OCI-LY1 (cell line): ENCODE measurements at regions not wholly inside any gene's neighbourhood (a gene's known extent, or its start where the extent isn't known, plus 50 kb on each side); places are given as distances from the start of the nearest gene placed in this dataset.

Experiments used
- H2AFZ ChIP-seq: fragments of 200-600 bp; sonication (generic), shearing (Covaris generic); 2 replicates; pipeline ENCODE4 v1.6.0; 2014; ENCODE audit warnings: antibody characterized with exemption, mild to moderate bottlenecking, low read length
- H3F3A ChIP-seq: fragments of 200-600 bp; sonication (generic), shearing (Covaris generic); 2 replicates; pipeline ENCODE4 v1.6.0; 2014; ENCODE audit warnings: mild to moderate bottlenecking, antibody characterized with exemption, low read length, moderate library complexity; ENCODE audit not compliant: insufficient read depth
- H3K27ac ChIP-seq: fragments of 200-600 bp; sonication (generic); 2 replicates; pipeline ENCODE4 v1.5.1; 2014; ENCODE audit warnings: low read length, mixed run types, mild to moderate bottlenecking, low read depth; ENCODE audit not compliant: poor library complexity, severe bottlenecking
- H3K27me3 ChIP-seq: fragments of 200-600 bp; sonication (generic); 2 replicates; pipeline ENCODE4 v1.6.0; 2014; ENCODE audit warnings: antibody characterized with exemption, mild to moderate bottlenecking, low read length, moderate library complexity; ENCODE audit not compliant: insufficient read depth
- H3K36me3 ChIP-seq: fragments of 200-600 bp; sonication (generic); 2 replicates; pipeline ENCODE4 v1.6.1; 2014; ENCODE audit warnings: mild to moderate bottlenecking, antibody characterized with exemption, low read length, moderate library complexity, mixed read lengths; ENCODE audit not compliant: insufficient read depth
- H3K4me1 ChIP-seq: fragments of 200-600 bp; sonication (generic); 2 replicates; pipeline ENCODE4 v1.5.1; 2014; ENCODE audit warnings: mild to moderate bottlenecking, low read length, moderate library complexity; ENCODE audit not compliant: insufficient read depth, severe bottlenecking
- H3K4me2 ChIP-seq: fragments of 200-600 bp; sonication (generic), shearing (Covaris generic); 2 replicates; pipeline ENCODE4 v1.6.1; 2014; ENCODE audit warnings: low read length
- H3K4me3 ChIP-seq: fragments of 200-600 bp; sonication (generic); 2 replicates; pipeline ENCODE4 v1.5.1; 2014; ENCODE audit warnings: low read length, low read depth, mild to moderate bottlenecking, mixed read lengths; ENCODE audit not compliant: poor library complexity, severe bottlenecking
- H3K79me2 ChIP-seq: fragments of 200-600 bp; shearing (Covaris generic); 2 replicates; pipeline ENCODE4 v1.6.1; 2016; ENCODE audit warnings: mixed run types, low read length, mixed read lengths; ENCODE audit not compliant: insufficient read depth
- H3K9ac ChIP-seq: fragments of 200-600 bp; sonication (generic), shearing (Covaris generic); 2 replicates; pipeline ENCODE4 v1.6.1; 2014; ENCODE audit warnings: mild to moderate bottlenecking, low read length, mixed read lengths
- H3K9me2 ChIP-seq: fragments of 200-600 bp; sonication (generic), shearing (Covaris generic); 2 replicates; pipeline ENCODE4 v1.6.1; 2014; ENCODE audit warnings: low read depth, mild to moderate bottlenecking, low read length, mixed read lengths
- H3K9me3 ChIP-seq: fragments of 200-600 bp; shearing (Covaris generic); 2 replicates; pipeline ENCODE4 v1.6.1; 2014; ENCODE audit warnings: low read length, mixed read lengths
- H4K20me1 ChIP-seq: fragments of 200-600 bp; sonication (generic), shearing (Covaris generic); 2 replicates; pipeline ENCODE4 v1.6.0; 2016; ENCODE audit warnings: mild to moderate bottlenecking, low read length; ENCODE audit not compliant: insufficient read depth
- EZH2 ChIP-seq: fragments of 200-600 bp; sonication (generic), shearing (Covaris generic); IDR thresholded peaks from 2 replicates; pipeline ENCODE4 v1.8.0; 2017; ENCODE audit warnings: borderline replicate concordance, mixed run types, mild to moderate bottlenecking, antibody characterized with exemption, low read length, moderate library complexity, mixed read lengths
- TF ChIP-seq, protein P1 (sequence below): fragments of 200-600 bp; sonication (generic), shearing (Covaris generic); IDR thresholded peaks from 2 replicates; pipeline ENCODE4 v1.5.1; 2017; ENCODE audit warnings: mild to moderate bottlenecking, antibody characterized with exemption, low read length, moderate library complexity, mixed read lengths

DNA sequence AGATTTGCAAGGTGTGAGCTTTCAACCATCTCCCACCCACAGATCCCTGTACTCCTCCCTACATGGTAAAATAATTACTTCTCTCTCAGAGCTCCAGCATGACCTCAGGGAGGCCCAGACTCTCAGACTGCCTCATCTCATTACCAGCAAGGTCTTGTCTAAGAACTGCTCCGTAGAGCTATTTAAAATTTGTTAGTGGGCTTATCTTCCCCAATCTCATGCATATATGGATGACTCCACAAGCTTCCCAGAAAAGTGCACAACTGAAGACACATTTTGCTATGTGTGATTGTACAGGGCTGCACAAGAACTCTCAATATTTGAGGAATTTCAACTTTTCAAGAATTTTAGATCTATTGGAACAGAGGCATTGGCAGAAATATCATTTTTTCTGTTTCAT lies 230.3 kb downstream of the CSNK2A3 start:
- H3K79me2 ChIP-seq = no peaks in the 10 kb centered on the region
- no peak overlapping the region for H3K4me2 ChIP-seq
- H3K9me2 ChIP-seq = no peaks in the 10 kb centered on the region
- no peaks in the 10 kb centered on the region for H3K4me1 ChIP-seq
- H3K9ac ChIP-seq = no peak overlapping the region
- no peaks in the 10 kb centered on the region for H3K27me3 ChIP-seq
- H2AFZ ChIP-seq = no peak overlapping the region
- no peak overlapping the region for H3K4me3 ChIP-seq
- H3F3A ChIP-seq = no peaks in the 10 kb centered on the region
- no peaks in the 10 kb centered on the region for H4K20me1 ChIP-seq
- H3K27ac ChIP-seq = no peak overlapping the region
- TF ChIP-seq, protein P1, sequence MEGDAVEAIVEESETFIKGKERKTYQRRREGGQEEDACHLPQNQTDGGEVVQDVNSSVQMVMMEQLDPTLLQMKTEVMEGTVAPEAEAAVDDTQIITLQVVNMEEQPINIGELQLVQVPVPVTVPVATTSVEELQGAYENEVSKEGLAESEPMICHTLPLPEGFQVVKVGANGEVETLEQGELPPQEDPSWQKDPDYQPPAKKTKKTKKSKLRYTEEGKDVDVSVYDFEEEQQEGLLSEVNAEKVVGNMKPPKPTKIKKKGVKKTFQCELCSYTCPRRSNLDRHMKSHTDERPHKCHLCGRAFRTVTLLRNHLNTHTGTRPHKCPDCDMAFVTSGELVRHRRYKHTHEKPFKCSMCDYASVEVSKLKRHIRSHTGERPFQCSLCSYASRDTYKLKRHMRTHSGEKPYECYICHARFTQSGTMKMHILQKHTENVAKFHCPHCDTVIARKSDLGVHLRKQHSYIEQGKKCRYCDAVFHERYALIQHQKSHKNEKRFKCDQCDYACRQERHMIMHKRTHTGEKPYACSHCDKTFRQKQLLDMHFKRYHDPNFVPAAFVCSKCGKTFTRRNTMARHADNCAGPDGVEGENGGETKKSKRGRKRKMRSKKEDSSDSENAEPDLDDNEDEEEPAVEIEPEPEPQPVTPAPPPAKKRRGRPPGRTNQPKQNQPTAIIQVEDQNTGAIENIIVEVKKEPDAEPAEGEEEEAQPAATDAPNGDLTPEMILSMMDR = no peak
- TF ChIP-seq EZH2 = no peak
- H3K36me3 ChIP-seq = no peaks in the 10 kb centered on the region
- no peaks in the 10 kb centered on the region for H3K9me3 ChIP-seq

GRCh38 chr11:11119917-11120316 lies 233.1 kb downstream of the CSNK2A3 start:
- no peak overlapping the region for H3K9ac ChIP-seq
- H4K20me1 ChIP-seq = no peaks in the 10 kb centered on the region
- H3K4me2 ChIP-seq = no peak overlapping the region
- H3K9me2 ChIP-seq = no peaks in the 10 kb centered on the region
- H3K4me1 ChIP-seq = no peaks in the 10 kb centered on the region
- no peak for TF ChIP-seq EZH2
- TF ChIP-seq, protein P1 = no peak
- no peak overlapping the region for H3K4me3 ChIP-seq
- H3K27me3 ChIP-seq = no peaks in the 10 kb centered on the region
- no peaks in the 10 kb centered on the region for H3K36me3 ChIP-seq
- H2AFZ ChIP-seq = no peak overlapping the region
- H3K9me3 ChIP-seq = no peaks in the 10 kb centered on the region
- H3K27ac ChIP-seq = no peak overlapping the region
- no peaks in the 10 kb centered on the region for H3K79me2 ChIP-seq
- no peaks in the 10 kb centered on the region for H3F3A ChIP-seq

DNA sequence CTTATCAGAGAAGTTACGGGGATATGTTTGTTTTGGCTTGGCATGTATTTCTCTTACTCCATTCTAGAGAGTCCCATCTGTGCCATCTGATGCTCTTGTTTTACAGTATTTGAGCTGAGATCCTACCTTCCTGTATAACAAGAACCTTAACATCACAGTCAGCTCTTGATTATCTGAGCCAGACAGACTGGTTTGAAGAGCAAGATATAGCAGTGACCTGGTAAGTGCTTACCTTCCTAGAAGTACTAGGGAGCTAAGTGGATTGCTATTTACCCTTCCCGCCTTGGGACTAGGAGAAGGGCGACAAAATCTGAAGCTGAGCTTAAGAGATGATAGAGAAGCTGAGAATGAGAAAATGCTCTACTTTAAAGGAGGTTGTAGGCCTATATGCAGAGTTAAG lies 235.3 kb downstream of the CSNK2A3 start:
- no peaks in the 10 kb centered on the region for H3K9me2 ChIP-seq
- no peak overlapping the region for H3K4me2 ChIP-seq
- H3K27me3 ChIP-seq = no peaks in the 10 kb centered on the region
- H3K27ac ChIP-seq = no peak overlapping the region
- no peaks in the 10 kb centered on the region for H3K9me3 ChIP-seq
- H3K4me1 ChIP-seq = no peaks in the 10 kb centered on the region
- H4K20me1 ChIP-seq = no peaks in the 10 kb centered on the region
- no peak overlapping the region for H3K9ac ChIP-seq
- H2AFZ ChIP-seq = no peak overlapping the region
- H3K36me3 ChIP-seq = no peaks in the 10 kb centered on the region
- H3K4me3 ChIP-seq = no peak overlapping the region
- H3F3A ChIP-seq = no peaks in the 10 kb centered on the region
- no peaks in the 10 kb centered on the region for H3K79me2 ChIP-seq
- no peak for TF ChIP-seq EZH2
- TF ChIP-seq, protein P1 = no peak
